HL-60/S4 treated with retinoic acid at 250 ng/mL for 4 days and 3 days (cell line): ENCODE measurements at regions not wholly inside any gene's neighbourhood (a gene's known extent, or its start where the extent isn't known, plus 50 kb on each side); places are given as distances from the start of the nearest gene placed in this dataset.

Source experiments
- in situ Hi-C: fragments of 300-500 bp; cut with MboI; formaldehyde crosslinking; loops from 2 replicates; pipeline ENCODE4 v1.7.0; 2022; ENCODE audit warnings: low sequenced_read_pairs

DNA sequence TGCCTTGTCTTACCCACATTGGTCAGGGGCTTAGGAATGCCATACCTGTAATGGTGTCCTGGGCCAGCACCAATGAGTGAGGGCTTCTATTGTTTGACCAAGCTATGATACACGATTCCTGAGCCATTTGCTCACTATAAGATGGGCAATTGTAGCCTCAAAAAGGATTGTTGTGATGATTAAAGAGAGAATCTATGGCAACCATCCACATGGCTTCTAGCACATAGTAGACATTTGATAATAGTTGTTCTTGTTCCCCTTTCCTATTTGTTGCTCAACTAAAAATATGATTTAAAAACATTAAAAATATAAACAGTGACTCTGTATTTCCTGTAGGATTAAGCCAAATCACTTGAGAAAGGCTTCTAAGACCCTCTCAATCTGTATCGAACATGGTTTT, 366.1 kb downstream of the PCNX1 start:
- in situ Hi-C loops, result no loop called here

GRCh38 chr14:71284048-71284447, 376.8 kb downstream of the PCNX1 start:
- in situ Hi-C loops, result no loop called here

DNA sequence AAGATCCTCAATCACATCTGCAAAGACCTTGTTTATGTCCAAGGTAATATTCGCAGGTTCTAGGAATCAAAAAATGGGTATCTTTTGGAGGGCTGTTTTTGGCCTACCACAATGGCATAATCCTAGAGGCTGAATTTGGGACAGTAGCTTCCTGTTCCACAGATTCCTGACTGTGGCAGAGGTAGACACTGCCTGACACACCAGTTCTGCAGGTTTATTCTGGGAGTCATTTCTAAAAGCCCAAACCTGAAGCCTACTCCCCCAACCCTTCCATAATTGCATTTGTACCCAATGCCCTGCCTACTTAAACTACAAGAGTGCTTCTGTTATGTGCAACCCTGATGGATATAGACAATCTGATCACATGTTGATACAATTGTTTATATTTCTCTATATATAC, 378.9 kb downstream of the PCNX1 start:
- in situ Hi-C loops, result no loop called here

- in situ Hi-C loops, result no loop called here
Observed at GRCh38 chr14:71287567-71287966, 380.3 kb downstream of the PCNX1 start.

DNA sequence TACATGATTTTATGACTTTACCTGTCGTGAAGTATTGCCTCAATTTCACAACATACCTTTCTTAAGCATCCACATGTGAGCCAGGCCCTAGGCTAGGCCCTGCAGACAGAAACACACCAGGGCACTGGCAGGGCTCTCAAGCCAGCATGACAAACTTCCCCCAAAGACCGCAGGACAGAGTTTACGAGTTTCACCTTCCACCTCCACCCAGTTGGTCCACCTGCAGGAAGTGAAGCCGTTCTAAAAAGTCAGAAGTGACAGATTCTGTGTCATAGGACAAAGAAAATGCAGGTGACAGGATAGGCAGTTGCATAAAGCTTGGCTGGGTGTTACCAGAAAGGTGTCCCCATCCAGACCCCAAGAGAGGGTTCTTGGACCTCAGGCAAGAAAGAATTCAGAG, 382.3 kb downstream of the PCNX1 start:
- in situ Hi-C loops, result no loop called here

DNA sequence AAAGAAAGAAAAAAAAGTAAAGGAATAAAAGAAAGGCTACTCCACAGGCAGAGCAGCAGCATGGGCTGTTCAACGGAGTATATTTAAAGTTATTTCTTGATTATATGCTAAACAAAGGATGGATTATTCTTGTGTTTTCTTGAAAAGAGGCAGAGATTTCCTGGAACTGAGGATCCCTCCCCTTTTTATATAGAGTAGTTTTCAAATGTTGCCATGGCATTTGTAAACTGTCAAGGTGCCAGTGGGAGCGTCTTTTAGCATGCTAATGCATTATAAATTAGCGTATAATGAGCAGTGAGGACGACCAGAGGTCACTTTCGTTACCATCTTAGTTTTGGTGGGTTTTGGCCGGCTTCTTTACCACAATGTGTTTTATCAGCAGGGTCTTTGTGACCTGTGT, 383.0 kb downstream of the PCNX1 start:
- in situ Hi-C loops, result no loop called here

GRCh38 chr14:71290960-71291466, 383.8 kb downstream of the PCNX1 start:
- in situ Hi-C loops, result no loop called here

GRCh38 chr14:71296184-71296583, 388.9 kb downstream of the PCNX1 start:
- in situ Hi-C loops, result no loop called here

DNA sequence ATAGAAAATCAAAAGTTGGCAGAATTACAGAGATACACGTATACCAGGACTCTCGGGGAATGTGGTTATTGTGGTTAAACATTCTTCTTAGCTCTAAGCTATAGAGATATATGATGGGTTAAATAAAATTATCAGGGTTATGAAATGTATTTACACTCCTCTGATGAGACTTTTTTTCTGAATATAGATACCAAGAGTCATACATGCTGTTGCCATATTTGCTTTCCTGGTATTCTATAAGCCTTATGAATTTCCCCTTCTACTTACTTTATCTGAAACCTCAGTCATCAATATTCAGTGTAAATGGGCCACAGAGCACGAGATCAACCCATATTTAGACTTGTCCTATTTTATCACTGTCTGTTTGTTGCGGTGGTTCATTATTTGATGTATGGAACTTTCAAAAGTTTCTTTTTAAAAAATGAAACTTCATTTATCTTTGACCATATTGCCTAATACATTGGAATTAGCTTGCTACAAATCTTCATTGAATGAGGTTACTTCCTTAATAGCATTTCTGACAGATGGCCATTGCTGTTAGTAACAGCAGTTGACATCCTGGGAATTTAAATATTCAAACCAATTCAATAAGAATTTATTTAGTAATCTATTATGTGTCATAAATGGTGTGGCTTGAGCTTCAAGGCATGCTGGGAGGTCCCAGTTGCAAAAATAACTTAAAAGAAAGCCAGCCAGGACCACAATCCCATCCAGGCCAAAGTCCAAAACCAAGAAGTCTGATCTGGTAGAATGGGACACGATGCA, 393.5 kb downstream of the PCNX1 start:
- in situ Hi-C loops, result no loop called here

DNA sequence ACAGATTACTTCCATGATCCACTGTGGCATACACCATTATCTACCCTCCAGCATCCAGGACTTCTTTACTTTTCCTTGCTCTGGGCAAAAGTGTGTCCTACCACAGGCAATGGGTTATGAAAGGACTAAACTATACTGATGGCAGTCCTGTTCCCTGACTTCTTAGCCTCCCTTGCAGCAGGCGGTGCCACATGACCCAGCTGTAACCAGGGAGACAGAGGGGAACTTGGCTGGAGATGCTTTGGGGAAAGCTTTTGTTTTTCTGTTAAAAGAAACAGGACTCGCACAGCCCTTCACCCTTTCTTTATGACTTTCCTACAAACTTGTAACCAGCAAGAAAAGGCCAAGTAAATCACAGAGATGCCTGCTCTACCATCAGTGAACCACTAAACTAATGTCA, 394.4 kb downstream of the PCNX1 start:
- in situ Hi-C loops, result no loop called here

DNA sequence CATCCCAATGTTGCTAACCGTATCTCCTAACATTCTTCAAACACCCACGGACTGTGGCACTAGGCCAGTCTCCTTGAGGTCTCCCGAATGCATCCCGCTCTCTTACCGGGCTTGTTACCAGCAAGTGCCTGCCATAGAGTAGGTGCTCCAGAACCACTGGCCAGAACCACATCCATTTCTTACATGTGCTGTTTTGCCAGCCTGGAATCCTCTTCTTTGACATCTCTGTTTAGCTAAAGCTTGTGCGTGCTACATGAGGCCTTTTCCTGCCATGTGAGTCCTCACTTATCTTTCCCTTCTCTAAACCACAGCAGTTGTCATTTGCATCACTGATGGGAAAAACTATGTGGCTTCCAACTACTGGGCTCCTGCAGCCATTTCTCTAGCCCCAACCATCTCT, 397.4 kb downstream of the PCNX1 start:
- in situ Hi-C loops, result no loop called here

DNA sequence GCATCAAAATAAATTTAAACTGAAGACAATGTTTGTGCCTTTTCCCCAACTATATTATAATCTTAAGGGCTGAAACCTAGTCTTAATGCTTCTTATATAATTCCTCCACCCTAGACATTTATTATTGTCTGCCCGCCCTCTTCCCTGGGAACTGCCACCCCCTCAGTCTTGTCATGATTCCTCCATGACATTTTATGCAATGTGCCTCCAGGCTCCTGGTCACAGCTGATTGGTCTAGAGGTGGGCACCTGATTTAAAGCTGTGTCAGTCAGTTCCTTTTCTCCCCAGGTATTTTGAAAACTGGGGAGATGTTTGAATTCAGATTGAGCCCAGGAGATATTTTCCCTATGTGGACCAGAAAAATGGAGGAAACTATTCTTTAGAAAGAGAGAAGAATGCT, 401.4 kb downstream of the PCNX1 start:
- in situ Hi-C loops, result no loop called here

- in situ Hi-C loops, result no loop called here
Observed at GRCh38 chr14:71309756-71310155, 402.5 kb downstream of the PCNX1 start.

GRCh38 chr14:71311061-71311460, 403.8 kb downstream of the PCNX1 start:
- in situ Hi-C loops, result no loop called here

- in situ Hi-C loops, result no loop called here
Observed at GRCh38 chr14:71314717-71315116, 407.5 kb downstream of the PCNX1 start.

DNA sequence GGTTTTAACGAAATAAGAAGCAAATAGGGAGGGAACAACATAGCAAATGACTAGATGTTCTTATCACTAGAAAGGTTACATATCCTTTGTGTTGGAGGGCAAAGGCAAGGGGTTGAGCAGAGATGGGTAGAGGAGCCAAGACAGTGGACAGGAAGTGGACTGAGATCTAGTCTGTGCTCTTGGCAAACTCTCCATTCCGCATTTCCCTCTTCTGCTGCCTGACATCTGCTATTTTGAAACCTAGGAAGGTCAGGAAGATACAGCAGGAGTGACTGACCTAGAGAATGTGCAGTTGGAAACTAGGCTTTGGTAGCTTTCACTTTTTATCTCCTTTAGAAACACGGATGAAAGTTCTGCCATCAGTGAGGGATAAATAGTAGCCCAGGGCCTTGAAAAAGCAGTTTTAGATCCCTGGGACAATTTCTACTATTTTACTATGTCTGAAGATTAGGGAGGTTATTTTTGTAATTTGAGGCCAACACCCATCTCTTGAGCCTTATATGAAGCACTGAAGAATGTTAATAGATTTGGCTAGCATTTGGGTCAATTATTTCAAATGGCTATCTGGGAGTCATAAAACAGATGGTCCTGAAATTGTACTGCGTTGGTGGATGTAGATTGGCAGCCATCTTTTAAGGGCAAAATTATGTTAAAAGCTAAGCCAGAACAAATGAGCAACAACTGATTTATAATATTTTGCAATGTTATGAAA, 410.3 kb downstream of the PCNX1 start:
- in situ Hi-C loops, result no loop called here

GRCh38 chr14:71318097-71318459, 410.8 kb downstream of the PCNX1 start:
- in situ Hi-C loops, result no loop called here

GRCh38 chr14:71319666-71320065, 412.4 kb downstream of the PCNX1 start:
- in situ Hi-C loops, result no loop called here

- in situ Hi-C loops, result no loop called here
Observed at GRCh38 chr14:71320107-71320733, 413.0 kb downstream of the PCNX1 start, which contains the start of gene SIPA1L1. SIPA1L1 (plus strand) TSS chr14:71320476.

- in situ Hi-C loops, result no loop called here
Observed at GRCh38 chr14:71320734-71321573, 413.7 kb downstream of the PCNX1 start.
